ENCODE measurements at regions not wholly inside any gene's neighbourhood (a gene's known extent, or its start where the extent isn't known, plus 50 kb on each side); places are given as distances from the start of the nearest gene placed in this dataset.
"Not testable (repeated sequence)": the region's sequence is repeated elsewhere in the genome, so short reads cannot be mapped to it uniquely, and the experiment has no call there.

DNA sequence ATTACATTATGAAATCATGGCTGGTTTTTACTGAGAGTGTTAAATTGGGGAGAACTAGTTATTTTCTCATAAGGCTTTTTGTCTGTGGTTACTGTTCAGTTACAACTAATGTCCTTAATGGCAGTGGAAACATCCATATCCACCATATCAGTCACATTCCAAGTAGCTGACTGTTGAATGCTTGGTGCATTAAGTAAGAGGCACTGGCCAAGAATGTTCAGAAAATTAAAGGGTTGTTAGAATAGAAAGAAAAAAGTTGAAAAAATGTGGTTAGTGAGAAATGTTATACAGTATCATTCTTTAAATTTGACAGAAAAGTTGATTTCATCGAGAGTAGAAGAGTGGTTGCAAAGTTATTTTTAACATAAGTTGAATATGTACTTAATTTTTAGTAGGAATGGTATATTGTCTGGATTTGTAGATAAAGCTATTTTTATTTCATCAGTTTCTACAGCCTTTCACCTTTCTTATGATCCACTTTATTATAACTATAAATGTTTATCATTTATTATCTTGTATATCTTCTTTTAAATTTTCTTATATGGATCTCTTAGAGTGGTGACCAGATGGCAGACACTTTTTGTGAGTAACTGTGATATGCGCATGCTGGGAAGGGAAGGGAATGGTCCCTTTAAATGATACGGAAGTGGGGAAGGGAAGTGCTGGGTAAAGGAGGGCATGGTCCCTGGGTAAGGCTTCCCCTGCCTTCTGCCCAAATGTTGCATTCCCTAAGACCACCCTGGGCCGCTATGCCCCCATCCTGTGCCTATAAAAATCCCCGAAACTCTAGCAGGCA, 2407.1 kb downstream of the ARAP2 start:
- TF ChIP-seq POLR2A (IDR thresholded peaks at IDR 0.05) (no peak), EP300 (IDR thresholded peaks at IDR 0.05) (no peak)
- TF ChIP-seq, protein P1, sequence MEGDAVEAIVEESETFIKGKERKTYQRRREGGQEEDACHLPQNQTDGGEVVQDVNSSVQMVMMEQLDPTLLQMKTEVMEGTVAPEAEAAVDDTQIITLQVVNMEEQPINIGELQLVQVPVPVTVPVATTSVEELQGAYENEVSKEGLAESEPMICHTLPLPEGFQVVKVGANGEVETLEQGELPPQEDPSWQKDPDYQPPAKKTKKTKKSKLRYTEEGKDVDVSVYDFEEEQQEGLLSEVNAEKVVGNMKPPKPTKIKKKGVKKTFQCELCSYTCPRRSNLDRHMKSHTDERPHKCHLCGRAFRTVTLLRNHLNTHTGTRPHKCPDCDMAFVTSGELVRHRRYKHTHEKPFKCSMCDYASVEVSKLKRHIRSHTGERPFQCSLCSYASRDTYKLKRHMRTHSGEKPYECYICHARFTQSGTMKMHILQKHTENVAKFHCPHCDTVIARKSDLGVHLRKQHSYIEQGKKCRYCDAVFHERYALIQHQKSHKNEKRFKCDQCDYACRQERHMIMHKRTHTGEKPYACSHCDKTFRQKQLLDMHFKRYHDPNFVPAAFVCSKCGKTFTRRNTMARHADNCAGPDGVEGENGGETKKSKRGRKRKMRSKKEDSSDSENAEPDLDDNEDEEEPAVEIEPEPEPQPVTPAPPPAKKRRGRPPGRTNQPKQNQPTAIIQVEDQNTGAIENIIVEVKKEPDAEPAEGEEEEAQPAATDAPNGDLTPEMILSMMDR (IDR thresholded peaks at IDR 0.05) = no peak
- 75% methylated on average over 5 of the region's 5 CpGs for WGBS, 2 donors
- DNase-seq (ENCODE audit: low spot score in 2 of 2) = no peak
- Histone ChIP-seq H3K27me3 (no peaks in the 10 kb centered on the region), H3K4me1 (no peaks in the 10 kb centered on the region), H3K9me3 (no peaks in the 10 kb centered on the region), H3K36me3 (no peaks in the 10 kb centered on the region), H3K4me3 (no peak overlapping the region), H3K27ac (no peak overlapping the region)

DNA sequence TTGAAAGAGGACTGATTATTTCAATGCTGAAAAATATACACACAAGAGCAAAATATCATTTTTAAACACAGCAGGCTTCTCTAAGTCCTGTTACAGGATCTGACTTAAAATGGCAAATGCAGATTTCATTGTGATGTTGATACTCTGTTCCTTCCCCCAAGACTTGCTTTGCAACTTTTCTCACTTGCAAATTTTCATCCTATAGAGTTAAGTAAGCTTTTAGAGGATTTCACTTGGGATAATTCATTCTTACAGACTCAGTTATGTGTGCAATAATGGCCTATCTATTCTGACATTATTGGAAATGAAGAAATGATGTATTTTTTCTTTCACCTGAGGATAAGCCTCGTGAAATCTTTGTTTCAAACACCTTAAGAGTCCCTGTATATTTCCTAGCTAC, 2403.2 kb downstream of the ARAP2 start:
- WGBS, 2 donors = 32 to 33% methylated on average over 1 of the region's 1 CpG
- peaks cover 0 to 6% (median 0%) of the 10 kb centered on the region in 4 donors for H3K9me3 ChIP-seq
- H3K4me1 ChIP-seq = no peaks in the 10 kb centered on the region
- no peak overlapping the region for H3K27ac ChIP-seq
- no peaks in the 10 kb centered on the region for H3K27me3 ChIP-seq
- TF ChIP-seq EP300 (IDR thresholded peaks at IDR 0.05) (no peak), POLR2A (IDR thresholded peaks at IDR 0.05) (no peak)
- TF ChIP-seq, protein P1 (IDR thresholded peaks at IDR 0.05) = no peak
- H3K4me3 ChIP-seq = no peak overlapping the region
- no peaks in the 10 kb centered on the region for H3K36me3 ChIP-seq
- no peak for DNase-seq (ENCODE audit: low spot score in 2 of 2)

DNA sequence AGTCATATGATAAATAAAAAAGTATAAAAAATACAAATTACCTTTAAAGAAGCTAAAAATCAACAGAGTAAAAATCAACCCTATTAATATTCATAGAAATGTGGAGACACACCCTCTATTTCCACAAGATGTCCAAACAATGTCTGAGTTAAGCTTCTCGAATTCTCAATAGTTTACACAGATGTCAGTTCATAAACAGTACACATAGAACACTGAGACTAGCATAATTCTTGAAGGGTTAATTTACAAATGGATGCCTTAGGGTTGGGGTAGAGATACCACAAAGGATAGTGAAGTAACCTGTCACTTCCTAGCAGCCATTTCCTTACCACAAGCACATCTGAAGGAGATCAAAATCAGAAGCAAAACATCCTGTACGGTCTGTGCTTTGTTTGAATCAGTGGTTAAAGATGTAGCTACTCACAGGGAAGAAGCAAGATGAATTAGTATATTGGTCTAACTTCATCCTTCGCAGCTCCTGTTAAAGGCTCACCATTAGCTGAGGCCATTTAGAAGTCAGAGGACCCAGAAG, 2393.9 kb downstream of the ARAP2 start:
- TF ChIP-seq, protein P1 (IDR thresholded peaks at IDR 0.05) = no peak
- WGBS, 2 donors = 73 to 75% methylated on average over 3 of the region's 3 CpGs
- Histone ChIP-seq H3K9me3 (peaks cover 0 to 5% (median 0%) of the 10 kb centered on the region in 4 donors), H3K4me1 (no peaks in the 10 kb centered on the region), H3K27ac (no peak overlapping the region), H3K36me3 (no peaks in the 10 kb centered on the region), H3K27me3 (no peaks in the 10 kb centered on the region), H3K4me3 (no peak overlapping the region)
- DNase-seq (ENCODE audit: low spot score in 2 of 2) = no peak

DNA sequence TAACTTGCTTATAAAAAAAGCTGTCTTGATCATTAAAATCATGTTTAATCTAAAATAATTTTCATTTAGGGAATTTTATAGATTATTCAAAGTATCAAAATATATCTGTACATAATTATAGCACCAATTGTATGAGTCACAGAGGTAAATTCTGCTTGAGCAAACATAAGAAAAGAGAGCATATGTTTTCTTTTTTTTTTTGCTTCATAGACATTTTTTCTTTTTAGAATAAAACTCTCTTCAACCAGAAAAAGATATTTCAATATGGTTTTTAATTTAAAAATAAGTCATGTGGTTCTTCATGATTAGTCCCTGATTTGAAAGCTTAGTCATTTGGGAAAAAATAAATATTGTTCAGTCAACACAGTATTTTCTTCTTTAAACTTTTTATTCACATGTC, 2390.6 kb downstream of the ARAP2 start:
- not testable (repeated sequence) for H3K4me3 ChIP-seq; H3K9me3 ChIP-seq; H3K27me3 ChIP-seq; H3K4me1 ChIP-seq; H3K36me3 ChIP-seq; DNase-seq (ENCODE audit: low spot score in 2 of 2); H3K27ac ChIP-seq

DNA sequence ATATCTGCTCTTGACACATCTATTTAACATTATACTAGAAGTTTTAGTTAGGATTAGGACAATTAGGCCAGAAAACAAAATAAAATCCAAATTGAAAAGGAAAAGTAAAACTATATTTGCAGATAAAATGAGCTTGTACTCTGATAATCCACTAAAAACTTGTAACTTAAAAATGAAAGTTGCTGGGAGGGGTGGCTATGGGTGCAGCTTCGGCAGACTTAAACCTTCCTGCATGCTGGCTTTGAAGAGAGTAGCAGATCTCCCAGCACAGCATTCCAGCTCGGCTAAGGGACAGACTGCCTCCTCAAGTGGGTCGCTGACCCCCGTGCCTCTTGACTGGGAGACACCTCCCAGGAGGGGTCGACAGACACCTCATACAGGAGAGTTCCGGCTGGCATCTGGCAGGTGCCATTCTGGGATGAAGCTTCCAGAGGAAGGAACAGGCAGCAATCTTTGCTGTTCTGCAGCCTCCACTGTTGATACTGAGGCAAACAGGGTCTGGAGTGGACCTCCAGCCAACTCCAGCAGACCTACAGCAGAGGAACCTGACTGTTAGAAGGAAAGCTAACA, 2379.9 kb downstream of the ARAP2 start:
- H3K4me3 ChIP-seq = no peak overlapping the region
- H3K27ac ChIP-seq = no peak overlapping the region
- TF ChIP-seq EP300 (IDR thresholded peaks at IDR 0.05) (no peak), POLR2A (IDR thresholded peaks at IDR 0.05) (no peak)
- TF ChIP-seq, protein P1 (IDR thresholded peaks at IDR 0.05) = no peak
- H3K36me3 ChIP-seq = no peaks in the 10 kb centered on the region
- H3K9me3 ChIP-seq = peaks cover 0 to 8% (median 0%) of the 10 kb centered on the region in 4 donors
- no peaks in the 10 kb centered on the region for H3K27me3 ChIP-seq
- WGBS, 2 donors = 75 to 84% methylated on average over 6 of the region's 6 CpGs
- no peak for DNase-seq (ENCODE audit: low spot score in 2 of 2)
- no peaks in the 10 kb centered on the region for H3K4me1 ChIP-seq
